GM19463 (cell line): ENCODE measurements at regions not wholly inside any gene's neighbourhood (a gene's known extent, or its start where the extent isn't known, plus 50 kb on each side); places are given as distances from the start of the nearest gene placed in this dataset.
"Not testable (repeated sequence)": the region's sequence is repeated elsewhere in the genome, so short reads cannot be mapped to it uniquely, and the experiment has no call there.

ENCODE experiments used
- ATAC-seq: cut with Tn5 transposase; IDR thresholded peaks from one replicate; pipeline ENCODE4 v1.9.1; 2021; ENCODE audit warnings: mild to moderate bottlenecking, moderate library complexity; ENCODE audit not compliant: unreplicated experiment

- no peak for ATAC-seq
Measured at GRCh38 chr5:85388770-85389169, 1004.1 kb upstream of the EDIL3 start.

GRCh38 chr5:85392309-85392708, 1007.6 kb upstream of the EDIL3 start:
- not testable (repeated sequence) for ATAC-seq

- no peak for ATAC-seq
Measured at GRCh38 chr5:85395526-85395925, 1010.8 kb upstream of the EDIL3 start.

- ATAC-seq, result no peak
Measured at GRCh38 chr5:85397451-85397850, 1012.8 kb upstream of the EDIL3 start.

GRCh38 chr5:85428426-85428934, 1043.8 kb upstream of the EDIL3 start:
- ATAC-seq, result no peak

GRCh38 chr5:85431726-85432125, 1047.0 kb upstream of the EDIL3 start:
- ATAC-seq, result not testable (repeated sequence)

- ATAC-seq, result no peak
Measured at GRCh38 chr5:85441156-85441555, 1056.5 kb upstream of the EDIL3 start.

GRCh38 chr5:85441853-85442252, 1057.2 kb upstream of the EDIL3 start:
- no peak for ATAC-seq

GRCh38 chr5:85452322-85453025, 1067.8 kb upstream of the EDIL3 start:
- ATAC-seq, result no peak

GRCh38 chr5:85453026-85453349, 1068.3 kb upstream of the EDIL3 start:
- ATAC-seq, result no peak

GRCh38 chr5:85458319-85458718, 1073.6 kb upstream of the EDIL3 start:
- no peak for ATAC-seq

GRCh38 chr5:85462957-85463356, 1078.3 kb upstream of the EDIL3 start:
- ATAC-seq, result no peak

- ATAC-seq, result no peak
Measured at GRCh38 chr5:85466423-85466822, 1081.7 kb upstream of the EDIL3 start.

- ATAC-seq, result no peak
Measured at GRCh38 chr5:85472749-85473148, 1088.1 kb upstream of the EDIL3 start.

- not testable (repeated sequence) for ATAC-seq
Measured at GRCh38 chr5:85475151-85475550, 1090.5 kb upstream of the EDIL3 start.

- ATAC-seq, result no peak
Measured at GRCh38 chr5:85476617-85477016, 1091.9 kb upstream of the EDIL3 start.

GRCh38 chr5:85479849-85480248, 1095.2 kb upstream of the EDIL3 start:
- no peak for ATAC-seq

GRCh38 chr5:85484982-85485574, 1100.4 kb upstream of the EDIL3 start:
- no peak for ATAC-seq

GRCh38 chr5:85488295-85488694, 1103.6 kb upstream of the EDIL3 start:
- ATAC-seq, result peak; percentile 45

- ATAC-seq, result no peak
Measured at GRCh38 chr5:85500869-85501268, 1116.2 kb upstream of the EDIL3 start.

- ATAC-seq, result no peak
Measured at GRCh38 chr5:85512896-85513295, 1104.8 kb upstream of the COX7C start.

GRCh38 chr5:85515588-85515987, 1102.2 kb upstream of the COX7C start:
- no peak for ATAC-seq

- no peak for ATAC-seq
Measured at GRCh38 chr5:85517386-85517785, 1100.4 kb upstream of the COX7C start.
